RWPE1 (cell line): ENCODE measurements at regions not wholly inside any gene's neighbourhood (a gene's known extent, or its start where the extent isn't known, plus 50 kb on each side); places are given as distances from the start of the nearest gene placed in this dataset.

Experiments used
- CTCF ChIA-PET: fragments of 350-600 bp; sonication (Branson Sonifier 250); formaldehyde crosslinking; extraction: SDS; loops from one replicate; lab custom pipeline; 2021; lab: Yijun Ruan, JAX
- POLR2A ChIA-PET: fragments of 400-600 bp; formaldehyde crosslinking; extraction: SDS; loops from one replicate; lab custom pipeline; 2020; ENCODE audit warnings: antibody characterized with exemption; ENCODE audit not compliant: low non-redundant PET; lab: Yijun Ruan, JAX
- DNase-seq: peaks from one replicate; pipeline ENCODE4 v3.0.0; 2012; ENCODE audit warnings: low spot score
- H3K27ac ChIP-seq: fragments of 450-650 bp; 2 replicates; pipeline ENCODE4 v1.5.1; 2017
- CTCF ChIP-seq: fragments of 450-650 bp; conservative IDR thresholded peaks from 2 replicates; pipeline ENCODE4 v1.5.1; 2017; ENCODE audit warnings: low read depth, mild to moderate bottlenecking

DNA sequence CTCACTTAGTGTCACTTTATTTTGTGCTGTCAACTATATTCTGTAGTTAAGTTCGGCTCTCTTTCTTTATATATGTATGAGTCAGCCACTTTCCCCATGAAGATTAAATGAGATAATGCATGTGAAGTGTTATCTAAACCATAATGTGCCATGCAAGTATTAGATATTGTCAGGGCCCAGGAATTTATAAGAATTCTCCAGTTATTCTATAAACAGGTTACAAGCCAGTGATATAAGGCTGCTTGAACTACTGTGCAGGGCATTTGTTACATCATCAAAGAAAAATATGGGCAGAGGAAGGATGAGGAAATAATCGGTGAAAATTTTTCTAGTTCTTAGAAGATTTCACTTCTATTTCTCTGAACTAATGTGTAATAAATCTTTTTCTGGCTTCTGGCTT lies 1049.0 kb upstream of the NR2F2 start:
- POLR2A ChIA-PET = no interaction called here
- CTCF ChIA-PET = no interaction called here
- TF ChIP-seq CTCF = no peak
- DNase-seq = no peak
- H3K27ac ChIP-seq = no peak overlapping the region

DNA sequence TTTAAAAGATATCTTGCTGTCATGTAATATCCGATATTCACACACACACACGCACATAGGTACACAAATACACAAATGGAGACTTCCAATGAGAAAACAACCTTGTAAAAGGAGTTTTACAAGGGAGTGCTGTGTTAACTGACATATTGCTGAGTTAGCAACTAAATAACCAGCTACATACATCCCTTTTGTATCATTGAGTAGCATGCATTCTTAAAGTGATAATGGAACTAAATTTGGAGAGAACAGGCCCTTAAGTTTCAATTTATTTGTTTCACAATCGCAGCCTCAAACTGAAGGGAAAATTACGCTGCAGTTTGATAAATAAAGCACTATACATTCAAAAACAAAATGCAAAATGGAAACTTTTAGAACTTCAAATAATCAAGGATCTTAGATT lies 1046.0 kb upstream of the NR2F2 start:
- TF ChIP-seq CTCF = no peak
- CTCF ChIA-PET = no interaction called here
- no peak overlapping the region for H3K27ac ChIP-seq
- DNase-seq = no peak
- POLR2A ChIA-PET = no interaction called here

DNA sequence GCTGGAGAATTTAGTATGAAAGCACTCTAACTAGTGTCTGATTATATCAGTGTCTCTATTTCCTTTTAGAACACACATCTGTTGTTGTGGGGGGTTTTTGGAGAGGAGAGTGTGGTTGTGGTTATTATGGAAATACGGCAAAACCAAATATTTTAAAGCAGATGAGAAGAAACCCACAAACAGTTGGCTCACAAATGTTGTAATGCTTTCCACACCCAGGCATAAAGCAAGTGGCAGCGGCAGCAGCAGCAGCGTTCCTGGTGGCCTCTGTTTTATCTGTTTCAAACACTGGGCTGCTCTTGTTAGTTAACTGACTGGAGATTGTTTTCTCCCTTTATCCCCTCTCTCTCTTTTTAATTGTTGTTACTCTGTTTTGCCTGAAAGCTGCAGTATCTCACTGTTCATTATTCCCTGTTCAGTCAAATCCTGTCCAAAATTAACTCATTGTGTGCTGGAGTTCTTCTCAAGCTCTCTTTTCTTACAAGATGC lies 1045.5 kb upstream of the NR2F2 start:
- POLR2A ChIA-PET = no interaction called here
- no peak for TF ChIP-seq CTCF
- H3K27ac ChIP-seq = no peak overlapping the region
- CTCF ChIA-PET = interaction anchor here (0.6 kb wide), 1 partner anchor 692 kb away, joined by 3 read pairs; no protein-coding TSS in a partner anchor
- no peak for DNase-seq

GRCh38 chr15:95286352-95286880 lies 1044.1 kb upstream of the NR2F2 start:
- POLR2A ChIA-PET = no interaction called here
- CTCF ChIA-PET = interaction anchor here (0.6 to 0.7 kb wide), 2 partner anchors 15 to 943 kb away, joined by 3 to 6 read pairs; no protein-coding TSS in a partner anchor
- no peak for TF ChIP-seq CTCF
- DNase-seq = no peak
- no peak overlapping the region for H3K27ac ChIP-seq

GRCh38 chr15:95287720-95288103 lies 1042.8 kb upstream of the NR2F2 start:
- H3K27ac ChIP-seq = no peak overlapping the region
- no peak for DNase-seq
- TF ChIP-seq CTCF = no peak
- CTCF ChIA-PET = interaction anchor here (0.7 kb wide), 1 partner anchor 12 kb away, joined by 3 read pairs; no protein-coding TSS in a partner anchor
- POLR2A ChIA-PET = no interaction called here

DNA sequence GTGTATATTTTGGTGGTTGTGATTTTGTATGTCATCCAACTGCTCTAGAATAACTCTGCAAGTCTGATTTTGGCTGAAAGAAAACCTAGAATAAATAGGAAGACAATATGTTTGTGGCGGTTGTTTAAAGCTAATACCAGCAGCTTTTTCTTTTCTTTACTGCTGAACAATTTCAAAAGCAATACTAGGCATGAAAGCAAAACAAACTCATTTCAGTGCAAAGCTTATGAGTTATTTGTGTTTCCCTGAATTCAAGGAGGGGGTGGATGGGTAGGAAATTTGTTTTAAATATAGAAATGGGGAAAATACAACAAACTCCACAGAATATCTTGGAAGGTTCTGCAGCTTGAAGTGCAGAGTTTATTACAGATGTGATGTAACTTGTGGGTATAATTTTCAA lies 1041.9 kb upstream of the NR2F2 start:
- no peak for DNase-seq
- POLR2A ChIA-PET = no interaction called here
- CTCF ChIA-PET = interaction anchor here (0.9 kb wide), 1 partner anchor 343 kb away, joined by 3 read pairs; no protein-coding TSS in a partner anchor
- TF ChIP-seq CTCF = no peak
- no peak overlapping the region for H3K27ac ChIP-seq
